WTC11 (cell line): ENCODE measurements at regions not wholly inside any gene's neighbourhood (a gene's known extent, or its start where the extent isn't known, plus 50 kb on each side); places are given as distances from the start of the nearest gene placed in this dataset.

Source experiments
- ATAC-seq: fragments of 200-7000 bp; cut with Tn5 transposase; 2 replicates; pipeline ENCODE4 v1.10.0; 2021; ENCODE audit warnings: mild to moderate bottlenecking, moderate library complexity
- CTCF ChIA-PET: fragments of 300-600 bp; sonication (Branson Sonifier 250); formaldehyde crosslinking; loops from one replicate; lab custom pipeline; 2021; ENCODE audit warnings: antibody characterized with exemption; lab: Charles Lee
- POLR2A ChIA-PET: fragments of 350-600 bp; sonication (Branson Sonifier 250); formaldehyde crosslinking; loops from one replicate; lab custom pipeline; 2021; ENCODE audit warnings: antibody characterized with exemption; lab: Charles Lee
- DNase-seq: peaks from one replicate; pipeline ENCODE4 v3.0.0; 2021; ENCODE audit warnings: low spot score
- H3K27ac Mint-ChIP-seq: 2 replicates; pipeline ENCODE4 v1.8.0; 2021; ENCODE audit warnings: mixed read lengths
- H3K27me3 Mint-ChIP-seq: 2 replicates; pipeline ENCODE4 v1.8.0; 2021; ENCODE audit warnings: low read depth, mild to moderate bottlenecking, moderate library complexity, mixed read lengths
- H3K36me3 Mint-ChIP-seq: 2 replicates; pipeline ENCODE4 v1.8.0; 2021; ENCODE audit warnings: mixed read lengths
- H3K4me1 Mint-ChIP-seq: 2 replicates; pipeline ENCODE4 v1.8.0; 2022; ENCODE audit warnings: mixed read lengths
- H3K4me3 Mint-ChIP-seq: 2 replicates; pipeline ENCODE4 v1.8.0; 2021; ENCODE audit warnings: mild to moderate bottlenecking, moderate library complexity, mixed read lengths
- H3K9me3 Mint-ChIP-seq: 2 replicates; pipeline ENCODE4 v1.8.0; 2021; ENCODE audit warnings: mixed read lengths
- ATF1 ChIP-seq: sonication (generic); formaldehyde crosslinking; IDR thresholded peaks from 2 replicates; pipeline ENCODE4 v1.8.1; 2023; ENCODE audit warnings: mild to moderate bottlenecking, moderate library complexity, missing genetic modification reagents
- ATF3 ChIP-seq: sonication (generic); formaldehyde crosslinking; conservative IDR thresholded peaks from 2 replicates; pipeline ENCODE4 v1.8.1; 2022; ENCODE audit warnings: mild to moderate bottlenecking, missing genetic modification reagents
- ATF6 ChIP-seq: sonication (generic); formaldehyde crosslinking; IDR thresholded peaks from 2 replicates; pipeline ENCODE4 v1.8.1; 2023; ENCODE audit warnings: mild to moderate bottlenecking, missing genetic modification reagents
- EMX1 ChIP-seq: fragments of 250-450 bp; sonication (Bioruptor Pico); IDR thresholded peaks from 2 replicates; pipeline ENCODE4 v1.8.0; 2021; ENCODE audit warnings: mild to moderate bottlenecking
- FOXK1 ChIP-seq: sonication (generic); formaldehyde crosslinking; IDR thresholded peaks from 2 replicates; pipeline ENCODE4 v1.8.0; 2022; ENCODE audit warnings: mild to moderate bottlenecking, moderate library complexity, missing genetic modification reagents
- KAT7 ChIP-seq: sonication (generic); formaldehyde crosslinking; IDR thresholded peaks from 2 replicates; pipeline ENCODE4 v1.8.1; 2023; ENCODE audit warnings: missing genetic modification reagents, mild to moderate bottlenecking, borderline replicate concordance
- NFE2L1 ChIP-seq: sonication (generic); formaldehyde crosslinking; IDR thresholded peaks from 2 replicates; pipeline ENCODE4 v1.8.1; 2023; ENCODE audit warnings: missing genetic modification reagents
- SP1 ChIP-seq: sonication (generic); formaldehyde crosslinking; conservative IDR thresholded peaks from 2 replicates; pipeline ENCODE4 v1.8.1; 2022; ENCODE audit warnings: missing genetic modification reagents
- USF2 ChIP-seq: sonication (generic); formaldehyde crosslinking; IDR thresholded peaks from 2 replicates; pipeline ENCODE4 v1.8.1; 2023; ENCODE audit warnings: mild to moderate bottlenecking, missing genetic modification reagents, moderate library complexity
- ZNF317 ChIP-seq: sonication (generic); formaldehyde crosslinking; IDR thresholded peaks from 2 replicates; pipeline ENCODE4 v1.8.1; 2023; ENCODE audit warnings: low read depth, mild to moderate bottlenecking, moderate library complexity, missing genetic modification reagents, borderline replicate concordance
- ZNF423 ChIP-seq: fragments of 250-450 bp; sonication (Bioruptor Pico); IDR thresholded peaks from 2 replicates; pipeline ENCODE4 v2.1.2; 2022; ENCODE audit warnings: mild to moderate bottlenecking, moderate library complexity
- ZNF671 ChIP-seq: fragments of 250-450 bp; sonication (Bioruptor Pico); IDR thresholded peaks from 2 replicates; pipeline ENCODE4 v1.8.0; 2021; ENCODE audit warnings: mild to moderate bottlenecking
- TF ChIP-seq, protein P1 (sequence below): sonication (generic); formaldehyde crosslinking; IDR thresholded peaks from 2 replicates; pipeline ENCODE4 v1.8.1; 2022; ENCODE audit warnings: mild to moderate bottlenecking, missing genetic modification reagents, moderate library complexity, borderline replicate concordance
- TF ChIP-seq, protein P2 (sequence below): fragments of 200-600 bp; IDR thresholded peaks from 2 replicates; pipeline ENCODE4 v1.8.0; 2022; ENCODE audit warnings: antibody characterized with exemption
- TF ChIP-seq, protein P3 (sequence below): fragments of 250-450 bp; sonication (Bioruptor Pico); IDR thresholded peaks from 2 replicates; pipeline ENCODE4 v2.1.2; 2022; ENCODE audit warnings: mild to moderate bottlenecking, moderate library complexity
- TF ChIP-seq, protein P4 (sequence below): fragments of 250-450 bp; sonication (Bioruptor Pico); IDR thresholded peaks from 2 replicates; pipeline ENCODE4 v1.9.0; 2021; ENCODE audit warnings: mild to moderate bottlenecking, borderline replicate concordance

GRCh38 chr4:56129431-56129861, 180.7 kb downstream of the CEP135 start:
- peak; percentile 95 for ATAC-seq
- DNase-seq = peak; percentile 66
- Mint-ChIP-seq H3K27ac (peak overlapping the region; percentile 67; the same call in 1 of the 2 replicates), H3K27me3 (no peaks in the 10 kb centered on the region), H3K9me3 (peaks cover 10% of the 10 kb centered on the region)
- POLR2A ChIA-PET = no interaction called here
- CTCF ChIA-PET = interaction anchor here (0.5 to 1.4 kb wide), 4 partner anchors 34 to 391 kb away, joined by 3 to 4 read pairs (median 3); no protein-coding TSS in a partner anchor
- TF ChIP-seq, protein P1, sequence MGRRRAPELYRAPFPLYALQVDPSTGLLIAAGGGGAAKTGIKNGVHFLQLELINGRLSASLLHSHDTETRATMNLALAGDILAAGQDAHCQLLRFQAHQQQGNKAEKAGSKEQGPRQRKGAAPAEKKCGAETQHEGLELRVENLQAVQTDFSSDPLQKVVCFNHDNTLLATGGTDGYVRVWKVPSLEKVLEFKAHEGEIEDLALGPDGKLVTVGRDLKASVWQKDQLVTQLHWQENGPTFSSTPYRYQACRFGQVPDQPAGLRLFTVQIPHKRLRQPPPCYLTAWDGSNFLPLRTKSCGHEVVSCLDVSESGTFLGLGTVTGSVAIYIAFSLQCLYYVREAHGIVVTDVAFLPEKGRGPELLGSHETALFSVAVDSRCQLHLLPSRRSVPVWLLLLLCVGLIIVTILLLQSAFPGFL = no peak
- TF ChIP-seq, protein P2, sequence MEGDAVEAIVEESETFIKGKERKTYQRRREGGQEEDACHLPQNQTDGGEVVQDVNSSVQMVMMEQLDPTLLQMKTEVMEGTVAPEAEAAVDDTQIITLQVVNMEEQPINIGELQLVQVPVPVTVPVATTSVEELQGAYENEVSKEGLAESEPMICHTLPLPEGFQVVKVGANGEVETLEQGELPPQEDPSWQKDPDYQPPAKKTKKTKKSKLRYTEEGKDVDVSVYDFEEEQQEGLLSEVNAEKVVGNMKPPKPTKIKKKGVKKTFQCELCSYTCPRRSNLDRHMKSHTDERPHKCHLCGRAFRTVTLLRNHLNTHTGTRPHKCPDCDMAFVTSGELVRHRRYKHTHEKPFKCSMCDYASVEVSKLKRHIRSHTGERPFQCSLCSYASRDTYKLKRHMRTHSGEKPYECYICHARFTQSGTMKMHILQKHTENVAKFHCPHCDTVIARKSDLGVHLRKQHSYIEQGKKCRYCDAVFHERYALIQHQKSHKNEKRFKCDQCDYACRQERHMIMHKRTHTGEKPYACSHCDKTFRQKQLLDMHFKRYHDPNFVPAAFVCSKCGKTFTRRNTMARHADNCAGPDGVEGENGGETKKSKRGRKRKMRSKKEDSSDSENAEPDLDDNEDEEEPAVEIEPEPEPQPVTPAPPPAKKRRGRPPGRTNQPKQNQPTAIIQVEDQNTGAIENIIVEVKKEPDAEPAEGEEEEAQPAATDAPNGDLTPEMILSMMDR = peak; percentile 34
- TF ChIP-seq NFE2L1 (CRISPR knock-in tag) = peak; percentile 88
- TF ChIP-seq SP1 (CRISPR knock-in tag) = 0 out of 2 replicates have a peak, but pooled peaks have one; percentile 23
- TF ChIP-seq USF2 = 0 out of 2 replicates have a peak, but pooled peaks have one; percentile 38
- TF ChIP-seq ZNF317 (CRISPR knock-in tag) = no peak
- TF ChIP-seq EMX1 (CRISPR knock-in tag) = no peak
- TF ChIP-seq, all 79 proteins: peak for 4
- no peak overlapping the region for H3K4me3 Mint-ChIP-seq
- peaks cover 28% of the 10 kb centered on the region for H3K4me1 Mint-ChIP-seq
- peaks cover 3% of the 10 kb centered on the region; the same call in 1 of the 2 replicates for H3K36me3 Mint-ChIP-seq

- ChIA-PET POLR2A (no interaction called here), CTCF (no interaction called here)
- H3K27me3 Mint-ChIP-seq = no peaks in the 10 kb centered on the region
- H3K4me3 Mint-ChIP-seq = no peak overlapping the region
- no peak for ATAC-seq
- H3K4me1 Mint-ChIP-seq = peaks cover 19% of the 10 kb centered on the region
- DNase-seq = no peak
- H3K27ac Mint-ChIP-seq = no peak overlapping the region
- peaks cover 10% of the 10 kb centered on the region for H3K9me3 Mint-ChIP-seq
- H3K36me3 Mint-ChIP-seq = peaks cover 3% of the 10 kb centered on the region; the same call in 1 of the 2 replicates
- no peak for TF ChIP-seq ATF6 (CRISPR knock-in tag)
- TF ChIP-seq KAT7 (CRISPR knock-in tag) = no peak
- no peak for TF ChIP-seq ATF1 (CRISPR knock-in tag)
- TF ChIP-seq, protein P3, sequence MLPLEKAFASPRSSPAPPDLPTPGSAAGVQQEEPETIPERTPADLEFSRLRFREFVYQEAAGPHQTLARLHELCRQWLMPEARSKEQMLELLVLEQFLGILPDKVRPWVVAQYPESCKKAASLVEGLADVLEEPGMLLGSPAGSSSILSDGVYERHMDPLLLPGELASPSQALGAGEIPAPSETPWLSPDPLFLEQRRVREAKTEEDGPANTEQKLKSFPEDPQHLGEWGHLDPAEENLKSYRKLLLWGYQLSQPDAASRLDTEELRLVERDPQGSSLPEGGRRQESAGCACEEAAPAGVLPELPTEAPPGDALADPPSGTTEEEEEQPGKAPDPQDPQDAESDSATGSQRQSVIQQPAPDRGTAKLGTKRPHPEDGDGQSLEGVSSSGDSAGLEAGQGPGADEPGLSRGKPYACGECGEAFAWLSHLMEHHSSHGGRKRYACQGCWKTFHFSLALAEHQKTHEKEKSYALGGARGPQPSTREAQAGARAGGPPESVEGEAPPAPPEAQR (CRISPR knock-in tag) = no peak
- no peak for TF ChIP-seq SP1 (CRISPR knock-in tag)
- TF ChIP-seq, protein P2 = no peak
- TF ChIP-seq ZNF671 = no peak
- TF ChIP-seq ZNF423 (CRISPR knock-in tag) = no peak
- TF ChIP-seq, protein P4, sequence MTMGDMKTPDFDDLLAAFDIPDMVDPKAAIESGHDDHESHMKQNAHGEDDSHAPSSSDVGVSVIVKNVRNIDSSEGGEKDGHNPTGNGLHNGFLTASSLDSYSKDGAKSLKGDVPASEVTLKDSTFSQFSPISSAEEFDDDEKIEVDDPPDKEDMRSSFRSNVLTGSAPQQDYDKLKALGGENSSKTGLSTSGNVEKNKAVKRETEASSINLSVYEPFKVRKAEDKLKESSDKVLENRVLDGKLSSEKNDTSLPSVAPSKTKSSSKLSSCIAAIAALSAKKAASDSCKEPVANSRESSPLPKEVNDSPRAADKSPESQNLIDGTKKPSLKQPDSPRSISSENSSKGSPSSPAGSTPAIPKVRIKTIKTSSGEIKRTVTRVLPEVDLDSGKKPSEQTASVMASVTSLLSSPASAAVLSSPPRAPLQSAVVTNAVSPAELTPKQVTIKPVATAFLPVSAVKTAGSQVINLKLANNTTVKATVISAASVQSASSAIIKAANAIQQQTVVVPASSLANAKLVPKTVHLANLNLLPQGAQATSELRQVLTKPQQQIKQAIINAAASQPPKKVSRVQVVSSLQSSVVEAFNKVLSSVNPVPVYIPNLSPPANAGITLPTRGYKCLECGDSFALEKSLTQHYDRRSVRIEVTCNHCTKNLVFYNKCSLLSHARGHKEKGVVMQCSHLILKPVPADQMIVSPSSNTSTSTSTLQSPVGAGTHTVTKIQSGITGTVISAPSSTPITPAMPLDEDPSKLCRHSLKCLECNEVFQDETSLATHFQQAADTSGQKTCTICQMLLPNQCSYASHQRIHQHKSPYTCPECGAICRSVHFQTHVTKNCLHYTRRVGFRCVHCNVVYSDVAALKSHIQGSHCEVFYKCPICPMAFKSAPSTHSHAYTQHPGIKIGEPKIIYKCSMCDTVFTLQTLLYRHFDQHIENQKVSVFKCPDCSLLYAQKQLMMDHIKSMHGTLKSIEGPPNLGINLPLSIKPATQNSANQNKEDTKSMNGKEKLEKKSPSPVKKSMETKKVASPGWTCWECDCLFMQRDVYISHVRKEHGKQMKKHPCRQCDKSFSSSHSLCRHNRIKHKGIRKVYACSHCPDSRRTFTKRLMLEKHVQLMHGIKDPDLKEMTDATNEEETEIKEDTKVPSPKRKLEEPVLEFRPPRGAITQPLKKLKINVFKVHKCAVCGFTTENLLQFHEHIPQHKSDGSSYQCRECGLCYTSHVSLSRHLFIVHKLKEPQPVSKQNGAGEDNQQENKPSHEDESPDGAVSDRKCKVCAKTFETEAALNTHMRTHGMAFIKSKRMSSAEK (CRISPR knock-in tag) = no peak
- TF ChIP-seq FOXK1 (CRISPR knock-in tag) = no peak
- no peak for TF ChIP-seq ATF3 (CRISPR knock-in tag)
These were observed 179.5 kb downstream of the CEP135 start for GRCh38 chr4:56128213-56128612.
